ENCODE measurements at regions not wholly inside any gene's neighbourhood (a gene's known extent, or its start where the extent isn't known, plus 50 kb on each side); places are given as distances from the start of the nearest gene placed in this dataset.

DNA sequence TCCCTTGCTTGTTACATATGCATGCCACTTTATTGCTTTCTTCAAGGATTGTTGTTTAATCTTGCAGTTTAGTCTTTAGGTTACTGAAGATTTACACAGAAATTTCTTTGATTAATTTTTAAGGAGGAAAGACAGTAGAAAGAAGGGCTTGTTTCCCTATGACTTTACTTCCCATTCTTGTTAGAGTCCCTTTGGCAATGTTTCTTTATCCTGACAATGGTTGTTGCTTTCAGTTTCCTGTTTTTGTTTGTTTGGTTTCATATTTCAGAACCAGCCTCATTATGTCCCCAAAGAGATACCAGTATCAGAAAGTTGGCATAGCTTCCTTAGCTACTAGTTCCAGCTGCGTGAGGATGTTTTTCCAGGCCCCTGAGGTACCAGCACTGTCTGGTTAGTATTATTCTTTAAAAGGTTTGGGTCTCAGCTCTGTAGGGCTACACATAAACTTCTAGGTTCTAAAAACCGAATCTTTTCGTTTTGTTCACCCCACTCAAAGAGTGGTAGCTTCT, 61.3 kb upstream of the UNC5C start:
- Histone ChIP-seq H3K27ac (ENCODE audit: low read depth in 2 of 2, low read length in 2 of 2) (no peak overlapping the region), H3K4me3 (ENCODE audit: low read length in 3 of 3) (no peak overlapping the region), H3K36me3 (ENCODE audit: control insufficient read depth in 2 of 3, insufficient read depth in 3 of 3, low read length in 3 of 3) (no peaks in the 10 kb centered on the region), H3K4me1 (ENCODE audit: control insufficient read depth in 2 of 3, insufficient read depth in 2 of 3, low read depth in 1 of 3, low read length in 3 of 3) (no peaks in the 10 kb centered on the region), H3K27me3 (ENCODE audit: control insufficient read depth, insufficient read depth, low read length) (no peaks in the 10 kb centered on the region), H3K9me3 (ENCODE audit: control insufficient read depth in 2 of 3, insufficient read depth in 1 of 3, low read length in 3 of 3) (no peaks in the 10 kb centered on the region), H3K9ac (ENCODE audit: low read length in 3 of 3) (no peak overlapping the region)
- TF ChIP-seq, protein P1, sequence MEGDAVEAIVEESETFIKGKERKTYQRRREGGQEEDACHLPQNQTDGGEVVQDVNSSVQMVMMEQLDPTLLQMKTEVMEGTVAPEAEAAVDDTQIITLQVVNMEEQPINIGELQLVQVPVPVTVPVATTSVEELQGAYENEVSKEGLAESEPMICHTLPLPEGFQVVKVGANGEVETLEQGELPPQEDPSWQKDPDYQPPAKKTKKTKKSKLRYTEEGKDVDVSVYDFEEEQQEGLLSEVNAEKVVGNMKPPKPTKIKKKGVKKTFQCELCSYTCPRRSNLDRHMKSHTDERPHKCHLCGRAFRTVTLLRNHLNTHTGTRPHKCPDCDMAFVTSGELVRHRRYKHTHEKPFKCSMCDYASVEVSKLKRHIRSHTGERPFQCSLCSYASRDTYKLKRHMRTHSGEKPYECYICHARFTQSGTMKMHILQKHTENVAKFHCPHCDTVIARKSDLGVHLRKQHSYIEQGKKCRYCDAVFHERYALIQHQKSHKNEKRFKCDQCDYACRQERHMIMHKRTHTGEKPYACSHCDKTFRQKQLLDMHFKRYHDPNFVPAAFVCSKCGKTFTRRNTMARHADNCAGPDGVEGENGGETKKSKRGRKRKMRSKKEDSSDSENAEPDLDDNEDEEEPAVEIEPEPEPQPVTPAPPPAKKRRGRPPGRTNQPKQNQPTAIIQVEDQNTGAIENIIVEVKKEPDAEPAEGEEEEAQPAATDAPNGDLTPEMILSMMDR (IDR thresholded peaks at IDR 0.05; ENCODE audit: borderline replicate concordance, extremely low read depth, insufficient read depth), result no peak
- FAIRE-seq (no peak), DNase-seq (no peak)
- intact Hi-C loops (cut with DNase I), result no loop called here

DNA sequence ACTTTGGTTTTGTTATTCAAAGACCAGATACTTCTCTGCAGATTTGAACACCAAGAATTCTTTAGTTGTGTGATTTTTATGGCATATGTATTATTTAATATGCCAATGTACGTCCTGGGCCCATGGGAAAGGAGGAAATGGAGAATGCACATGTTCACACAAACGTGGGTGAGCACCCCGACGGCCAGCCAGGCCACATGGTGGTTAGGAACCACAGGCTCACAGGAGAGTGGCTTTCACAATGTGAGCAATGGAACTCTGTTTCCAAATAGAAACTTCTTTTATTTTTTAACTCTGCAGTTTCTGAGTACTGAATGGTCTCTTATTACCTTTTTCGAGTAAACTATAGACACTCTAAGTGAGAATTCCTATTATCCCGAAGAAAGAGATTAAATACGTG, 58.0 kb upstream of the UNC5C start:
- H3K4me3 ChIP-seq (ENCODE audit: low read length in 3 of 3), result no peak overlapping the region
- intact Hi-C loops (cut with DNase I), result no loop called here
- FAIRE-seq (no peak), DNase-seq (no peak)
- H3K9ac ChIP-seq (ENCODE audit: low read length in 3 of 3), result no peak overlapping the region
- H3K36me3 ChIP-seq (ENCODE audit: control insufficient read depth in 2 of 3, insufficient read depth in 3 of 3, low read length in 3 of 3), result no peaks in the 10 kb centered on the region
- no peaks in the 10 kb centered on the region for H3K9me3 ChIP-seq (ENCODE audit: control insufficient read depth in 2 of 3, insufficient read depth in 1 of 3, low read length in 3 of 3)
- H3K27me3 ChIP-seq (ENCODE audit: control insufficient read depth, insufficient read depth, low read length), result no peaks in the 10 kb centered on the region
- TF ChIP-seq, protein P1 (IDR thresholded peaks at IDR 0.05; ENCODE audit: borderline replicate concordance, extremely low read depth, insufficient read depth), result no peak
- H3K4me1 ChIP-seq (ENCODE audit: control insufficient read depth in 2 of 3, insufficient read depth in 2 of 3, low read depth in 1 of 3, low read length in 3 of 3), result no peaks in the 10 kb centered on the region
- no peak overlapping the region for H3K27ac ChIP-seq (ENCODE audit: low read depth in 2 of 2, low read length in 2 of 2)

GRCh38 chr4:95603393-95603792, 54.6 kb upstream of the UNC5C start:
- DNase-seq, result peak in 1 of 5 donors; percentile 49
- no peak overlapping the region for H3K9ac ChIP-seq (ENCODE audit: low read length in 3 of 3)
- TF ChIP-seq, protein P1 (IDR thresholded peaks at IDR 0.05; ENCODE audit: borderline replicate concordance, extremely low read depth, insufficient read depth), result no peak
- no peaks in the 10 kb centered on the region for H3K4me1 ChIP-seq (ENCODE audit: control insufficient read depth in 2 of 3, insufficient read depth in 2 of 3, low read depth in 1 of 3, low read length in 3 of 3)
- H3K27me3 ChIP-seq (ENCODE audit: control insufficient read depth, insufficient read depth, low read length), result no peaks in the 10 kb centered on the region
- H3K9me3 ChIP-seq (ENCODE audit: control insufficient read depth in 2 of 3, insufficient read depth in 1 of 3, low read length in 3 of 3), result no peaks in the 10 kb centered on the region
- no peak overlapping the region for H3K4me3 ChIP-seq (ENCODE audit: low read length in 3 of 3)
- H3K36me3 ChIP-seq (ENCODE audit: control insufficient read depth in 2 of 3, insufficient read depth in 3 of 3, low read length in 3 of 3), result no peaks in the 10 kb centered on the region
- intact Hi-C loops (cut with DNase I), result no loop called here
- no peak overlapping the region for H3K27ac ChIP-seq (ENCODE audit: low read depth in 2 of 2, low read length in 2 of 2)
- FAIRE-seq, result no peak

GRCh38 chr4:95602872-95603271, 54.1 kb upstream of the UNC5C start:
- FAIRE-seq (no peak), DNase-seq (no peak)
- no peaks in the 10 kb centered on the region for H3K27me3 ChIP-seq (ENCODE audit: control insufficient read depth, insufficient read depth, low read length)
- H3K9me3 ChIP-seq (ENCODE audit: control insufficient read depth in 2 of 3, insufficient read depth in 1 of 3, low read length in 3 of 3), result no peaks in the 10 kb centered on the region
- intact Hi-C loops (cut with DNase I), result no loop called here
- H3K4me1 ChIP-seq (ENCODE audit: control insufficient read depth in 2 of 3, insufficient read depth in 2 of 3, low read depth in 1 of 3, low read length in 3 of 3), result no peaks in the 10 kb centered on the region
- TF ChIP-seq, protein P1 (IDR thresholded peaks at IDR 0.05; ENCODE audit: borderline replicate concordance, extremely low read depth, insufficient read depth), result no peak
- H3K4me3 ChIP-seq (ENCODE audit: low read length in 3 of 3), result no peak overlapping the region
- H3K27ac ChIP-seq (ENCODE audit: low read depth in 2 of 2, low read length in 2 of 2), result no peak overlapping the region
- no peak overlapping the region for H3K9ac ChIP-seq (ENCODE audit: low read length in 3 of 3)
- H3K36me3 ChIP-seq (ENCODE audit: control insufficient read depth in 2 of 3, insufficient read depth in 3 of 3, low read length in 3 of 3), result no peaks in the 10 kb centered on the region

Data from kidney (tissue), 13 donors.